ENCODE measurements at regions not wholly inside any gene's neighbourhood (a gene's known extent, or its start where the extent isn't known, plus 50 kb on each side); places are given as distances from the start of the nearest gene placed in this dataset.
"Not testable (repeated sequence)": the region's sequence is repeated elsewhere in the genome, so short reads cannot be mapped to it uniquely, and the experiment has no call there.

GRCh38 chr7:142495879-142496278, 238.0 kb upstream of the PRSS58 start:
- TF ChIP-seq POLR2A, CTCF (IDR thresholded peaks at IDR 0.05): not testable (repeated sequence)

Measured in upper lobe of left lung (tissue), 4 donors.